ENCODE measurements at regions not wholly inside any gene's neighbourhood (a gene's known extent, or its start where the extent isn't known, plus 50 kb on each side); places are given as distances from the start of the nearest gene placed in this dataset.
"Not testable (repeated sequence)": the region's sequence is repeated elsewhere in the genome, so short reads cannot be mapped to it uniquely, and the experiment has no call there.

DNA sequence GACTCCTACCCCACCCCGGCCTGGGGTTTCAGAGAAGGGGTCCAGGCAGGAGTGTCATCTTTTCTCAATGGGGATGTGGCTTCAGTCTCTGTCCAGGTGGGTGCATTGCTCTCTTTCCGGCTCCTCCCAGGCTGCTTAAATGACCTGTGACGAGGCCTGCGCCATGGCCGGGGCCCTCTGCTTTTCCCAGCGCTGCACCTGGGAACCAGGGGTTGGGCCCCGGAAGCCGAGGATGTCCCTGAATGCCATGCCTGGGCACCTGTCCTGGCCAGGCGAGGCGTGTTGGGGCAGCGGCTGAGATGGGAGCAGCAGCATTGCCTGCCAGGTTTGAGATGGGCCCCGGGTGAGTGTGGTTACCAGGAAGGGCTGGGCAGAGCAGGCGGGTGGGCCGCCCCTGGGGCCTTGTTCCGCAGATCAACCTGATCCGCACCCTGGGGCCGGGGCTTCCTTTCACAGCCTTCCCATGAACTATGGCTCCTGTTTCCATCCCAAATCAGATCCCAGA lies 147.4 kb downstream of the SEC14L1 start:
- DNase-seq (ENCODE audit: low read depth in 1 of 2, low spot score in 1 of 2), result no peak

GRCh38 chr17:77290759-77291558 lies 150.2 kb downstream of the SEC14L1 start:
- DNase-seq (ENCODE audit: low read depth in 1 of 2, low spot score in 1 of 2), result not testable (repeated sequence)

GRCh38 chr17:77291591-77292386 lies 151.0 kb downstream of the SEC14L1 start:
- no peak for DNase-seq (ENCODE audit: low read depth in 1 of 2, low spot score in 1 of 2)

DNA sequence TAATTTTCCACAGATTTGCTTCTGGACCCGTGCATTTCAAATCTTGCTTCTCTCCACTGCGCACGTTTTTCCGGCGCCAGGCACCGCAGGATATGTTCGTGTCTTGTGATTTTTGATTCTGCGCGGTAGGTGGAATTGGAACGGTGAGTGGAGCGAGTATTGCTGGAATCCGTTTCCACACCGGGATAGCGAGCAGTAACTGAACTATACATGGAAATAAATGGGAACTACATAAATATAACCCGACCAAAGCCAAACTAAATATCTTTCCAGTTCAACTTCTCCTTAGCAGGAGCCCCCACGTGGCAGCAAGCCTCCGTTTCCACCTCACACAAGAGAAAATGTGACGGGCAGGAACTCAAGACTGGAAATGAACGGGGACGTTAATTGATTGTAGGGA lies 154.0 kb downstream of the SEC14L1 start:
- DNase-seq (ENCODE audit: low read depth in 1 of 2, low spot score in 1 of 2), result no peak

- no peak for DNase-seq (ENCODE audit: low read depth in 1 of 2, low spot score in 1 of 2)
These were observed 154.6 kb downstream of the SEC14L1 start for GRCh38 chr17:77295241-77295853.

GRCh38 chr17:77296769-77297409 lies 156.1 kb downstream of the SEC14L1 start:
- no peak for DNase-seq (ENCODE audit: low read depth in 1 of 2, low spot score in 1 of 2)

- DNase-seq (ENCODE audit: low read depth in 1 of 2, low spot score in 1 of 2), result no peak
These were observed 157.2 kb downstream of the SEC14L1 start for GRCh38 chr17:77297693-77298666.

- DNase-seq (ENCODE audit: low read depth in 1 of 2, low spot score in 1 of 2), result no peak
These were observed 158.0 kb downstream of the SEC14L1 start for GRCh38 chr17:77298811-77299210.

DNA sequence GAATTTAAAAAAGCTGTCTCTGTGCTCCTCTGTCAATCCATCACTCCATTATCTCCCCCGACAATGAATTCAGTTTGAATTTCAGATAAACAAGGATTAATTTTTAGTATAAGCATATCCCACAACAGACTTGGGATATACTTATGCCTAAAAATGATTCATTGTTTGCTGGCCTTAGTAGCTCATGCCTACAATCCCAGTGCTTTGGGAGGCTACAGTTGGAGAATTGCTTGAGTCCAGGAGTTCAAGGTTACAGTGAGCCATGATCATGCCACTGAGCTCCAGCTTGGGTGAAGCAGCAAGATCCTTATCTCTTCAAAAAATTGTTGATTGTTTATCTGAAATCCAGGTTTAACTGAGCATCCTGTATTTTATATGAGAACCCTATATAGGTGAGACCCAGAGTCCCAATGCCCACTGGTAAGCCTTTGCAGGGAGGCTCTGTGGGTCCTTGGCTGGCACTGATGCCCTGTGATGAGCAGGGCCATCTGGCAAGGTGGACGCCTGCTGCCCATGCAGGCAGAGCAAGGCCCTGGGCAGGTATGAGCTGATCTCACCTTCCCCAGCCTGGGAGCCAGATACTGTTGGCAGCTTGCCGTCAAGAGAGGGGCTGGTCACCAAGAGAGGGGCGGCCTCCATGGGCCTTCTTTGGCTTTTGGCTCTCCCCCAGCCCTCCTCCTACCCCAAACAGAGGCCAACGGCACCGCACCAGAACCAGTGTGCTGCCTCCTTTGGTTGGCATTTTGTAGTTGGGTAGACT lies 158.7 kb downstream of the SEC14L1 start:
- no peak for DNase-seq (ENCODE audit: low read depth in 1 of 2, low spot score in 1 of 2)

DNA sequence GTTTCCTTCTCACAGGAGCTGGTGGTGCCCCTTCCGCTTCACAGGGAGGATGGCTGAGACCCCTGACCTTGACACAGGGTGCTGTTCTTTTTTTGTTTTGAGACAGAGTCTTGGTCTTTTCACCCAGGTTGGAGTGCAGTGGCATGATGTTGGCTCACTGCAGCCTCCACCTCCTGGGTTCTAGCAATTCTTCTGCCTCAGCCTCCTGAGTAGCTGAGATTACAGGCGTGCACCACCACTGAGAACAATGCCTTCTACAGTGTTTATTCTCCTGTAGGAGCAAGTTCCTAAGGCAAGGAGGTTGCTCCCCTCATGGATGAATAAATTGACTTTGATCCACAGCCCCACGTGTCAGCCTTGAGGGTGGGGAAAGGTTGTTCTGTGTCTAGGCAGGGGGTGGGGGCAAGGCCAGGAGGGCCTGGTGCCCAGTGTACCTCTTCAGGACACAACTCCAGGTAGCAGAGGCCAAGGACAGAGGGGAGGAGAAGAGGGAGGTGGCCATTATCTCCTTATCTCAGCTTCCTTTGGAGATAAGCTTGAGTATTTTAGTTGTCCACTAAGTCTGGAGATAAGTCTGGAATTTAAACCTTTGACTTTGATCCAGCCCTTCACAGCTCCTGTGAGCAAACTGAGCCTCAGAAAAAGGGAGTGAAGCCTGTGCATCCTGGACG lies 159.4 kb downstream of the SEC14L1 start:
- no peak for DNase-seq (ENCODE audit: low read depth in 1 of 2, low spot score in 1 of 2)

- no peak for DNase-seq (ENCODE audit: low read depth in 1 of 2, low spot score in 1 of 2)
These were observed 161.0 kb downstream of the SEC14L1 start for GRCh38 chr17:77301694-77302266.

DNA sequence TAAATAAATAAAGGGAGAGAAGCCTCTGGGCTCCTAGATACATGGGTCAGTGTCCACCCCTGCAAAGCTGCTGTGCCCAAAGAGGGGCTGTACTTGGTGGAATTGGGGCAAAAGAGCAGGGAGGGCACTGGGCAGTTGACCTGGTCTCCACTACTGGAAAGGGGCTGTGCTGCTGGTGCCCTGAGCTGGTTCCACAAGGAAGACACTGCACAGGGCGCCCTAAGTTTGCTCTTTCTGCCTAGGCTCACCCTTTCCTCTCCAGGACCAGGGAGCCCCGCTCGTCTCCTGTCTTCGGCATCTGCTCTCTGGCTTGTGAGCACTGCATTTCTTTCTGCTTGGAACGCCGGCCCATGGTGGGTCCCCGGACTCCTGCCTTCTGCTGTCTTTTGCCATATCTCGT lies 161.9 kb downstream of the SEC14L1 start:
- DNase-seq (ENCODE audit: low read depth in 1 of 2, low spot score in 1 of 2), result no peak

DNA sequence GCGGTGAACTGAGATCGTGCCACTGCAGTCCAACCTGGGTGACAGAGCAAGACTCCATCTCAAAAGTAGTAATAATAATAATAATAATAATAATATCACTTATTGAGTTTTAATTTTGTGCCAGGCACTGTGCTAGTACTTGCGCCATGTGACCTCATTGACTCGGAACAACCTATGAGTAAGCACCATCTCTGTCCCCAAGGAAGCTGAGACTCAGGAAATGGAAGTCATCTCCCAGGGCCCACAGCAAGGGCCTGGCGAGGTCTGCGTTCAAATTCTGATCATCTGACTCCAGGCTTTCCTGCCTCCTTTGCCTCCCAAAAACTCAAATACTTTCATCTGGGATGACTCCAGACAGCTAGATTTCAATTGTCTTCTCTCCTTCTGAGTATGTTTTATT lies 162.9 kb downstream of the SEC14L1 start:
- no peak for DNase-seq (ENCODE audit: low read depth in 1 of 2, low spot score in 1 of 2)

DNA sequence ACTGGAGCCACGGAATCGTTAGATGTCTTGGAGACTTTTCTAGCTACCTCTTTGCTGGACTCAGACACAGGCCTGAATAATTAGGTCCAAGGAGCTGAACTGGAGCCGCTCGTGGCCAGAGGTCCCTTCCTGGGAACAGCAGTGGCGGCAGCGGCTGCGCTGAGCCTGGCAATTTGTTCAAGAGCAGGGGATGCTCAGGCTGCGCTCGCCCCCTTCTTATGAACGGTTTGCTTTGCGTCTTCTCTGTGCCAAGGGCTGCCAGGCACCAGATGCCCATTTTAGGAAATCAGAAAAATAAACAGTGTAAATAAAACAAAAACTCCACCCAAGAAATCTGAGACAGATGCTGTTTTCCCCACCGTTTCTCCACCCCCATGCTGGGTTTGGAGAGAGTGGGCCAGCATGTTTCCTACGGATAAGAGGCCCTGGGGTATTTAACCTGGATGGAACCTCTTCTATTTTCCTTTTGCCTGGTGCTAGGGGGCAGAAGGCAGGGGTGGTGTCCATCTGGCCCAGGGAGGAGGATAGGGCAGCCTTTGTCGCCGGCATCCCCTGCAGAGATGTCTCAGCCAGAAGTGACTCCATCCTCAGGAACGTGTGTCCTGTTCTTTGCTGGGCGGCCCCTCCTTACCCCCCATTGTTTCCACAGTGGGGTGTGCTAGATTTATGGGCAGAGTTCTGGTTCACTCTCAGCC lies 163.4 kb downstream of the SEC14L1 start:
- DNase-seq (ENCODE audit: low read depth in 1 of 2, low spot score in 1 of 2), result no peak

- no peak for DNase-seq (ENCODE audit: low read depth in 1 of 2, low spot score in 1 of 2)
These were observed 164.1 kb downstream of the SEC14L1 start for GRCh38 chr17:77304746-77305473.

DNA sequence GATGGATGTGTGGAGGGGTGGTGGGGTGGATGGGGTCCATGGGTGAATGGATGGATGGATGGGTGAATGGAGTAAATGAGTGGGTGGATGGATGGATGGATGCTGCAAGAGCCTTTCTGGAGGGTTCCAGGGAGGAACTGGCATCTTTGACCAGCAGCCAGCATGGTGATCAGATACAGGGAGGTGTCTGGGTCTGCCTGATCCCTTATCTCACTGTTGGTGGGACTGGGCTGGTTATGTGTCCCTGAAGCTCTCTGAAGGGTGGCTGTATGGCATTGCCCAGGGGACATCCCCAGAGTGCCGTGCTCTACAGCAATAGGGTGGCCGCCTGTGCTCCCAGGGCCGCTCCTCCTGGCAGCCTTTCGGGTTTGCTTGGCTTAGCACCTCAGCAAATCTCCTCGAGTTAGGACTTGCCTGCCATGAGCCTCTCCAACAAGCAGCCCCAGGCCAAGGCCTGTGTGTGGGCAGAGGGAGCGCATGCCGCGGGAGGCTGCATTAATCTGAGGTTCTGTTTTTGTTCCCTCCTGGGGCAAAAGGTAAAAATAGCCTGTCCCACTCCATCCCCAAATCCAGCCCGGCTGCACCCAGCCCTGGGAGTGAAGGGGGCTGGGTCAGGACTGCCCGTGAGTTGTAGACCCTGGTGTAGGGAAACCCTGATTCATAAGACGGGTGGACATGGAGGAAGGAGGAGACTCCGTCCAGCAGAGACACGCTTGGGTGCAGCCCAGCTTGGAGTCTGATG lies 165.4 kb downstream of the SEC14L1 start:
- no peak for DNase-seq (ENCODE audit: low read depth in 1 of 2, low spot score in 1 of 2)
